Esophagus squamous epithelium (tissue), 4 donors: ENCODE measurements at regions not wholly inside any gene's neighbourhood (a gene's known extent, or its start where the extent isn't known, plus 50 kb on each side); places are given as distances from the start of the nearest gene placed in this dataset.

ENCODE experiments used
- POLR2A ChIP-seq, 4 donors: fragments of 450-650 bp; IDR thresholded peaks; one replicate each; pipeline ENCODE4 v1.6.1; 2017; ENCODE audit warnings: antibody characterized with exemption in 4 of 4, mild to moderate bottlenecking in 4 of 4, moderate library complexity in 3 of 4
- TF ChIP-seq, protein P1 (sequence below), 6 experiments: fragments of 450-650 bp in 4 of 6; fragments of 200-600 bp in 2 of 6; sonication (generic) in 2 of 6; IDR thresholded peaks; one replicate each; pipeline ENCODE4 v1.5.1; 2016 to 2019; ENCODE audit warnings: antibody characterized with exemption in 6 of 6, mild to moderate bottlenecking in 4 of 6, moderate library complexity in 4 of 6

DNA sequence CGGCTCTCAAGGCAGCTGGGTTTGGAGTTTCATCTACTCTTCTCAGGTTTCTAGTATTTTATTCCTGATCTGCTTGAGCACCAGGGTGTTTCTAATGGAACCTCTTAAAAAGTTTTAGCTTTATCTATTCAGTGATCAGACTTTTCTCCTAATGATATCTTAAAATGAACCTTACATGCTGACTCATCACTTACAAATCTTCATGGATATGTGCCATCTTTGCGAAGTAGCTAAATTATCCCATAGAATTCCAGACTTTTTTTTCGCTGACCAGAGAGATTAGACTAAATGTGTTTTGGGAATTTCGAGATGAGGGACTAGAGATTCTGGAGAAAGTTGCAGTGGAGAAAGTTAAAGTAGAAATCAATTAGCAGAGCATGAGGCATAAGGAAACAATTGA is 401.0 kb downstream of the GRB14 start:
- TF ChIP-seq POLR2A (IDR thresholded peaks at IDR 0.05), result no peak
- TF ChIP-seq, protein P1, sequence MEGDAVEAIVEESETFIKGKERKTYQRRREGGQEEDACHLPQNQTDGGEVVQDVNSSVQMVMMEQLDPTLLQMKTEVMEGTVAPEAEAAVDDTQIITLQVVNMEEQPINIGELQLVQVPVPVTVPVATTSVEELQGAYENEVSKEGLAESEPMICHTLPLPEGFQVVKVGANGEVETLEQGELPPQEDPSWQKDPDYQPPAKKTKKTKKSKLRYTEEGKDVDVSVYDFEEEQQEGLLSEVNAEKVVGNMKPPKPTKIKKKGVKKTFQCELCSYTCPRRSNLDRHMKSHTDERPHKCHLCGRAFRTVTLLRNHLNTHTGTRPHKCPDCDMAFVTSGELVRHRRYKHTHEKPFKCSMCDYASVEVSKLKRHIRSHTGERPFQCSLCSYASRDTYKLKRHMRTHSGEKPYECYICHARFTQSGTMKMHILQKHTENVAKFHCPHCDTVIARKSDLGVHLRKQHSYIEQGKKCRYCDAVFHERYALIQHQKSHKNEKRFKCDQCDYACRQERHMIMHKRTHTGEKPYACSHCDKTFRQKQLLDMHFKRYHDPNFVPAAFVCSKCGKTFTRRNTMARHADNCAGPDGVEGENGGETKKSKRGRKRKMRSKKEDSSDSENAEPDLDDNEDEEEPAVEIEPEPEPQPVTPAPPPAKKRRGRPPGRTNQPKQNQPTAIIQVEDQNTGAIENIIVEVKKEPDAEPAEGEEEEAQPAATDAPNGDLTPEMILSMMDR (IDR thresholded peaks at IDR 0.05), result no peak
